Effector CD8-positive, alpha-beta T cell (primary cell): ENCODE measurements at regions not wholly inside any gene's neighbourhood (a gene's known extent, or its start where the extent isn't known, plus 50 kb on each side); places are given as distances from the start of the nearest gene placed in this dataset.

Experiments used
- DNase-seq: peaks from one replicate; lab custom pipeline; 2025; lab: John Stamatoyannopoulos, UW

DNA sequence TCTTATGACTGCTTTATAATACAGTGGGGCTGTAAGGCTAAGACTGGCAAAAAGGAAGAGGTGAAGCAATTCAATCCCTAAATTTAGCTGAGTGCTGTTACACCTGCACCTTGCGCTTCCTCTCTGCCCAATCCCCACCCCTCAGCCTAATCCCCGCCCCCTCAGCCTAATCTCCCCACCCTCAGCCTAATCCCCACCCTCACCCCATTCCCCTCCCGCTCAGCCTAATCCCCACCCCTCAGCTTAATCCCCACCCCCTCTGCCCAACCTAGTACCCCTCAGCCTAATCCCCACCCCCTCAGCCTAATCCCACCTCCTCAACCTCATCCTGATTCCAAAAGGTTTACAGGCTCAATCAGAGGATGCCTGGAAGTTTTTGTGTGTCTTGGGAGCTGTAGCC is 155.5 kb downstream of the PMP22 start:
- no peak for DNase-seq

DNA sequence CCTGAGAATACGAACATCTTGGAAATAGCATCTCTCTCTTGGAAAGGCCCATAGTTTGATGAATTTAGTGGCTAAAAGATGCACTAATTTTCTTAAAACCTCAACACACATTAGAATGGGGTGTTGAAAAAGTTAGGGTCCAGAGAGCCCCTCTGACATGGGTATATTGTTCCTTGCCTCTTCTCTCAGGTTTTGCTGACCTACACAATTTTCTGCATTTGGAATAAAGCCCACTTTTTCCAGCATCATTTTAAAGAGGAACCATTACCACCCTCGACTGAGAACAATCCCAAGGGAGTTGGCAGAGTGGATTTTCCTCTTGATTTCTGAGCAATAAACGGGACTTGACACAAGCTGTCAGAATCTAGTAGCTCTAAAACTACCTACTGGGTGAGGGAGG is 156.1 kb downstream of the PMP22 start:
- no peak for DNase-seq

DNA sequence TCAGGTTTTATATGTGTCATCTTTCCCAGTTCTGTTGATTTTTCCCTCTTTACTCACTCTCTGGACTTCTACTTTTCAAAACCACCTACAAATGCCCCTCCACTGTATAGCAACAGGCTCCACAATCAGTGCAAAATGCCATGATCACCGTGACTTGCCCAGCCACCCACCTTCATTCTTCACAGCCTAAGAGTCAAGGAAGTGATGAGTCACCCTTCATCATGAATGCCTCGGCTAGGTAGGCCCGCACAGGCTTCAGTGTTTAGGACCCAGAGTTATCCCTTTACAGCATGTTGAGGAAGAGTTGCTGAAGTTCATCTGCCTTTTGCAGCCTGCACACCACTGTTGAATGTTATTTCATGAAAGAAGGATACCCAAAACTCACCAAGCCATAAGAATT is 158.6 kb downstream of the PMP22 start:
- no peak for DNase-seq

DNA sequence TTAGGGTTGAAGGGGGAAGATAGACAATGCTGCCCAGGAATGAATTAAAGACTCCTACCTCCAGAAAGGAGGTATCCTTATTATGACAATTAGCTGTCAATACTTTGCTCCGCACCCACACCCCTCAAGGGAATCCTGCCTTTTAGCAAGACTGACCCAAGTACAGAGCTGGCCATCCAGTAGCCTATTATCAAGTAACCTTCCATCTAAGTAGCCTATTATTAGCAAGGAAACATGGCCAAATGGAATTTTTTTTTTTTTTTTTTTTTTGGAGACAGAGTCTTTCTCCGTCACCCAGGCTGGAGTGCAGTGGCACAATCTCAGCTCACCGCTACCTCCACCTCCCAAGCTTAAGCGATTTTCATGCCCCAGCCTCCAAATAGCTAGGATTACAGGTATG is 161.3 kb downstream of the PMP22 start:
- no peak for DNase-seq

DNA sequence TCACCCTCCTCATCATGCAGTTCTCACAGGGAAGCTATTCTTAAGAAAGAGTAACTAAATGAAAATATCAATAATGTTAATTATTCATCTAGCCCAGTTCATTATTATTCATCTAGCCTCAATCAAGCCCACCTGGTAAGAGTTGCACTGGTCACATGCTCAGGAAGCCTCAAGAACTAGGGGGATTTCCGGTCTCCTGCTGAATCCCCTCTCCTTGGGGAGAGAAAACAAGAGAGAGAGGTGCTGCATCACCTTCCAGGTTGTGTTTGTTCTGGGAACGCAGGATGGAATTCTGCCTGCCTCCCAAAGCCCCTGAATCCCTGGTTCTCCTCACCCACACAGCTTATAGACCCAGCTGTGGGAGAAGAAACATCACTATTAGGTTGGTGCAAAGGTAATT is 164.0 kb downstream of the PMP22 start:
- no peak for DNase-seq

DNA sequence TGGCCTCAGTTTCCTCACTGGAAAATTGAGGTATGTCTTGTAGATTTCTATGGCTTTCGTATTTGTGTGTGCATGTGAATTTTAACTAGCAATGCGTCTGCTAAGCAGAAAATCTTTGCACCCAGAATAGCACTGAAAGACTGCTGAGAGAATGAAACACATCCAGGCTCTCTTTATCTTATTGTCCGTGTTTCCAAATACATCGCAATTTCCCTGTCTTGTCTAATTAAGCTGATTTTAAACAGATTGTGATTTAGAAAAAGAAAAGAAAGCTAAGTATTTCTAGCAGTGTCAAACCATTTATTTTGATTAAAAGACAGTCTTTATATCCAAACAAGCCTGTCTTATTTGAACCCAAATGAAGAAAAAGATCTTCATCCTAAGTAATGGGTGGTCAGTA is 168.6 kb downstream of the PMP22 start:
- DNase-seq, result no peak

DNA sequence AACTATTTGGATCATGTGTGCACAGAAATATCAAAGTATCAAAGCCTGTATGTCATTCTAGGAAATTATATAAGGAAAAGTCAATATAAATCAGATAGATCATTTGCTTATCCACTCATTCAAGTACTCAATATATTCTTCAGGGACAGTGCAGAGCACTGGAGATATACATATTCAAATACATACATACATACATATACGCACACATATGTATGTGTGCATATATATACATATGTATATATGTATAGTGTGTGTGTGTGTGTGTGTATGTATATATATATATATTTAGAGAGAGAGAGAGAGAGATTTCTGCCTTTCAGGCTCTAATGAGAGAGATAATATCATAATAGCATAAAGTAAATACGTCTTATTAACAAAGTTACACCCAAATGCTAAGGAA is 169.2 kb downstream of the PMP22 start:
- DNase-seq, result no peak

DNA sequence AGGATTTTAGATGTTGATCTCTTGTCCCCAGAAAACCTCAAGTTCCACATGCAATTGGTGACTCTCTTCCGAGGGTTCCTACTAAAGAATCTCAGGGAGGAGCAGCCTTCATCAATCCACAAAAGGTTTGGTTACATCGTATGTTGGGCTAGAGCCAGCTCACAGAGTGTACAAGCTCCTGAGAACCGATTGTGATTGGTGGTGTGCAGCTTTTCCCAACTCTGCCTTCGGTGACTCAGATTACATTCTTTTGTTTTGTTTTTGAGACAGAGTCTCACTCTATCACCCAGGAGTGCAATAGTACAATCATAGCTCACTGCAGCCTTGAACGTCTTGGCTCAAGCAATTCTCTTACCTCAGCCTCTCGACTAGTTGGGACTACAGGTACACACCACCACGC is 172.4 kb downstream of the PMP22 start:
- no peak for DNase-seq

DNA sequence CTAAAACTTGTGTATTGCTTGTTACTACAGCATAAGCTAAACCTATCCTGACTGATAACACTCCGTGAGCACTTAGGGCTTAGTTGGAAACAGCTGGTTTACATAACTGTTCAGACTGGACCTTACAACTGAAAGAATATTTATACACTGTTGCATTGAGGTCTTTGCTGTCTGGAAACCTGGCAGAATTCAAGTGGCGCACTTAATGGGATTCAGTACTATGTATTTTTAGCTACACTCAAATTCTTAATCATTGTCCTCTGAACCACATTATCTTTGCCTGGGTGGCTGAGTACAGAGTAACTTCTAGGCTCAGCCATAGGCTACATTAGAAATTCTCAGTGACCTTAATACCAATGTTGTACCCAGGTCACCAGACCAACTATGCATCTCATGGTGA is 172.9 kb downstream of the PMP22 start:
- no peak for DNase-seq

DNA sequence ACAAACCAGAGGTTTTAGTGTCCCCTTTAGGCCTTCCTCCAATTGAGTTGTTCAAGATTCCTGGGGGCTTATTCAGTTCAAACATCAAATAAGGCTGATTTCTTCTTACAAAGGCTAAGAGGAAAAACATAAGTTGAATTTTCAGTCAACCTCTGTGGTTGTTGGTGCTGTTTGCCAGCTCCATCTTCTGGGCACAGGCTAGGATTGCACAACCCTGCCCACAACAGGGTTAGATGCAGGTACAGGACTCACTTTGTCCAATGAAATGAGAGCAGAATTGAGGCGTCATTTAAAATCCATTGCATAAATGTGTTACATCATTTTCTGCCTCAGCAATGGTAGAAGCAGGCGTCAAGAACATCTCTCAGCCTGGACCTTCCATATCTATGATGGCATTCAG is 173.3 kb downstream of the PMP22 start:
- no peak for DNase-seq

DNA sequence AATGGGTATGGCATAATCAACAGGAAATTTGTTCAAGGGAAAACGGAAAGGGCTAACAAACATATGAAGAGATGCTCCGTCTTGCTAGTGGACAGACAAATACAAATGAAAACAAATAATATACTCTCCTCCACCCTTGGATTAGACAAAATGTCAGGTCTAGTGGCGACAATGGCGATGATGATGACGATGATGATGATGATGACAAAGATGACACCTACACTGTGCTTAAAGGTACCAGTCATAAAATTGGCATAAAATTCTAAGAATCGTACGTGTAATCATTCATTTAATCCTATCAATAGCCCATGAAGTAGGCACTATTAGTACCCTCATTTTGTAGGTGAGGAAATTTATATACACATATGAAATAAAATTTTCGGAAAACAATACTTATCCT is 174.6 kb downstream of the PMP22 start:
- DNase-seq, result no peak

DNA sequence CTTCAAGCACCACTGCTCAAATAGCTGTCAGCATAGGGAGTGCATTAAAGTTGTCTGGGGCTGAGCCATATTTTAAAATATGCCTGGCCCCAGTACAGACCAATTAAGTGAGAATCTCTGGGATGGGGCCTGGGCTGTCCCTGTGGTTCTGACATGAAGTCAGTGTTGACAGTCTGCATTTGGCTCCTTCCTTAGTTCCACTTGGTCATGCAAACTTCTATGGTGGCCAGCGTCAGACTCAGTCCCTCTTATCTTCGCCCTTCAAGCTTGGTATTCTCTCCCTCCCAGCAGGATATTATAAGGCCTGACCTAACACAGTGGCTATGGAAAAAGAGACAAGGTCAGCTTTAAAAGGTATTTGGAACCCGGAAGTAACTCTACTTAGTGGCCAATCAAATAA is 177.2 kb downstream of the PMP22 start:
- no peak for DNase-seq

DNA sequence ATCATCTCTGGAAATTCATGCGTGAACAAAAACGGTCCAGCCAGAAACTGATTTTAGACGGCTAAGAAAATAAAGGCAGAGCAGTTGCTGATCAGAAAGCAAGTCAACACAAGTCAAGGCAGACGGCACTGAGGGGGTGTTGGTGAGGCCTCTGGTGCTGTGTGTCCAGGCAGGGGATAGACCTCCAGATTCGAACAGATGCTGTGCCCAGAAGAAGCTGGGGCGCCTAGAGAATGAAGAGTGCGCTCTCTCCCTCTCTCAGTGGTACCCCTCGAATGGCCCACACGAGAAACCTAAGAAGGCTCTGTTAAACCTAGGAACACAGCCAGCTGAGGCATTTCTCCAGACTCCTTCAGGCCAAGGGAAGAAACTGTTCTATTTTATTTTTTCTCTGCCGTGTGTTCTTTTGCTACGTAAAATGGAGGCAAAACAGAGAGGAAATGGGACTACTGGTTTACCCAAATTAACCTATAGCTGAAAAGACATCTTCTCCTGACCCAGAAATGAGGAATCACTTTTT is 178.3 kb downstream of the PMP22 start:
- DNase-seq, result no peak

DNA sequence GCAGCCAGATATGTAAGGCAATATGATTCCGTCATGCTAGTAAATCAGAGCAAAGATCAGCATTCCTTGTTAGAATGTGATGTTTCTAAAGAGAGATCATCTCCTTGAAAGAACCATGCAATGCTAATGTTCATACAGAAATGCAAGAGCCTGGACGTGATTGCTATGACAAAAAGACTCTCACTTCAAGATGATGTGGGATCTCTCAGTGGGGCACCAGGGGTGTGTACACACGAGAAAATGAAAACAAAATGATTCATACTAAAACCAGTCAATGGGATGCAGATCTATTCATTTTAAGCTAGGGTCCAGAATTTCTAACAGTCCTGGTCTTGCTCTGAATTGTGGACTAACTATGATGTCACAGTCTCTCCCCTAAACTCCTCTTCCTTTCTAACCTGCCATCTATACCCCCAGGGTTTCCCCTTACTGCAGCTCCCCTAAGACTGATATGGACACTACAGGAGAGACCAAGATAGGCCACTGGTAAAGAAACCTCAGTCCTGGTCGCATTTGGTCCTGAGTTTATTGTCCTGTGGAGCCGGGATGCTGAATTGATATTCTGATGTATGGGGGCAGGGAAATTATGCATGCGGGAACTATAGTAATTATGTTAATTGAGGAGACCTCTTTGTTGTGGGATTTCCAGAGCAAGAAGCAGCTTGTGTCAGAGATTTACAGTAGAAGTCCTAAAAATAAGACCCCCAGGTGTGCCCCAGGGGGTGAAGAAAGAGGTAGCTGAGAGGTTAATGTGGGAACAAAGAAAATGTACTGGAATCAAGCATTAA is 179.0 kb downstream of the PMP22 start:
- DNase-seq, result no peak

DNA sequence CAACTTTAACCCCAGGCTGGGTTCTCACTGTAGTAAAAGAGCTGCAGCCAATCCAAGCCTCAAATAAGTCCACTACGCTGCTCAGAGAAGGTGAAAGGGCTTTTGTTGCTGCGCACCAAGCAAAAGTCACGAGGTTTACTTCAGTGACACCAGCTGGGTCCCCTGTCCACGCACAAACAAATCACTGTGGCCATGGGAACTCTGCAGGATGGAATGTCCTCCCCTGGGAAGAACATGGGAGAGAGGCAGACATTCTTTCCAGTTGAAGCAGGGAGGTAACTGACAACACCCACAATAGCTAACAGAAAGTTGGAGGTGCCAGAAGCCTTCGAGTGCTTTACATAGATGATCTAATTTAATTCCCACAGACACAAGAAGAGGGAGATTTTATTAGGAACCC is 181.9 kb downstream of the PMP22 start:
- no peak for DNase-seq

DNA sequence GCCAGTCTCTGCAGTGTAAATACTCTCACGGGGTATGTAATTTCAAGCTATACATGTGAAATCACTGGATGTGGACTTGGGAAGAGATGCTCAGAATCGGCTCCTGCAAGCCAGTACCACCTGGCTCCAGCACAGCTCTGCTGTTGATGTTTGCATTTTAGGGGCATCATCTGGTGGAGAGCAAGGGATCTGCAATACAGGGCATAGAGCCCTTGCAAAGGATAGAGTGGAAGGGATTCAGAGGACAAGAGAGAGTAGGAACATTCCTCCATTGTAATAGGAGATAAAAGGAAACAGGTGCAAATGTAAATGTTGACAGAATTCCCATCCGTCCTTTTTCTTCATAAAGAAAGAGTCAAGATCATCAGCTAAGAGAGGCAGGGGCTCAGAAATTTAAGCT is 184.1 kb downstream of the PMP22 start:
- DNase-seq, result no peak

DNA sequence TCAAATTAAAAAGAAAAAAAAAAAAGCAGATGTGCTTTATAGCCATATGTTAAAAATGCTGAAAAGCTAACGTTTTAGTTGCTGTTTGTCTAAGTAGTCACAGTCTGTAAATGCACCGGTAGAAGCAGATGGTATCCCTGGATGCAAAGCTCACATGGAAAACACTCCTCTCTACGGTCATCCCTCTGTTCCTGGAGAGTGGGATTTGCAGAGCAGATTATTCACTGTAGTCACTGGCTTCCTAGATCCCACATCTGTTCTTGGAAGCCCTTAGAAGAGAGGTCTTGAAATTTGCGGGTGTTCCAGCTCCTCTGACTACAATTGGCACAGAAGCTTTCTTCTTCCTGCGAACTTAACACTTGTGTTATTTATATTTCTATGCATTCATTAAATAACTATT is 186.6 kb downstream of the PMP22 start:
- DNase-seq, result no peak

DNA sequence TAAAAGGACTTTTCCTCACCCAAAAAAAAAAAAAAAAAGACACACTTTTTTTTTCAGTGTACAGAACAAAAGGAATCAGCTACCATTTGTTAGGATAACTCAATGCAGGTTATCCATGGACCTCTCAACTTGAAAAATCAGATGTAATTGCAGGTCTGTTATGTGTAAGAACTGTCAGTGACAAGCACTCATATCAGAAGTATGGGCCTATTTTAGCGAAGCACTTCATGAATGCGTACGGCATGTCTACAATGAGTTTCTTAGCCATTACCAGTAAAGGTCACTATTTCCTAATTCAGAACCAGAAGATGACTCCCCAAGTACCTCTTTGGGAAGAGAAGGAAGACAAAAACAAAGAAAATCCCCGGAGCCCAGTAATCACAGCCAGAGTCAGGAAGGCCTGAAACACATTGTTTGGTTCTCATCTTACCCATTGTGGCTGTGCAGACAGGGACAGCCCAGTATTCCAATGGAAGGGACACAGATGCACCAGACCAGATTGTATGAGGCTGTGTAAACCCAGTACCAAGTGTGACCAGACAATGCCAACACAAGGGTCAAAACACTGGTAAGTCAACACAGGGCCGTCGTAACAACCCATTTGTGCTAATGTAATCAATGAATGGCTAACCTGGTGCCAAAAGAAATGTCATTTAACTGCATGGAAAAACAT is 188.0 kb downstream of the PMP22 start:
- DNase-seq, result no peak

DNA sequence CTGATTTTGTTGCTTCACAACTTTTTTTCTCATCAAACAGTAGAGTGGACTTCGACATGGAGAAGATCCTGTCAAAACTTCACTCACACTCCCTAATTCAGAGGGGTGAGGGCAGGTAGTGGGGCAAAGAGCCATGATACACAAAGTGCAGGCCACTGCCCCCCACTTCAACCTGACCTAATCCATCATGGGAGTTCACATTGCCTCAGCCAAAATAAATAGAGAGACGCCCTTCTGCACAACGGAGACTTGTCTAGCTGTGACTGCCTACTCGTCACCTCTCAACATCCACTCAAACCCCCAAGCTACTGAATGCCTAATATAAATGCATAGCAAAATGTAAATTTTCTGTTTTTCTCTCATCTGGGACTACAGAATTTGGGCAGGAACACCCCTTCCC is 213.2 kb downstream of the PMP22 start:
- no peak for DNase-seq

DNA sequence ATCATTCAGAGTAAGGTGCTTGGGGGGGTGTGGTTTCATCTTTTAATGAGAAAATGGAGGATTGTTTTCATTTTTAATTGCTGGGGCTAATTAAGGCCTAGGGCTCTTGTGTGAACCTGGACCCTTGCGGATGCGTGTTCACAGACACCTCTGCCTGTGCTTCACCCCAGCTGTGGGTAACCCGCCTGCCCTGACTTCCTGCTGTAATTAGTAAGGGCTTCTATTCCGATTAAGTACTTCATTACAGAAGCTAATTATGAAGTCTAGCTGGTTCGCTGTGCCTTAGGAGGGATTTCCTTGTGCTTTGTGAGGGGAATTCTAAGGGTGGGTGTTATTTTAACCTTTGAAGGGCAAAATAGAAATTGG is 215.3 kb downstream of the PMP22 start:
- DNase-seq, result no peak

DNA sequence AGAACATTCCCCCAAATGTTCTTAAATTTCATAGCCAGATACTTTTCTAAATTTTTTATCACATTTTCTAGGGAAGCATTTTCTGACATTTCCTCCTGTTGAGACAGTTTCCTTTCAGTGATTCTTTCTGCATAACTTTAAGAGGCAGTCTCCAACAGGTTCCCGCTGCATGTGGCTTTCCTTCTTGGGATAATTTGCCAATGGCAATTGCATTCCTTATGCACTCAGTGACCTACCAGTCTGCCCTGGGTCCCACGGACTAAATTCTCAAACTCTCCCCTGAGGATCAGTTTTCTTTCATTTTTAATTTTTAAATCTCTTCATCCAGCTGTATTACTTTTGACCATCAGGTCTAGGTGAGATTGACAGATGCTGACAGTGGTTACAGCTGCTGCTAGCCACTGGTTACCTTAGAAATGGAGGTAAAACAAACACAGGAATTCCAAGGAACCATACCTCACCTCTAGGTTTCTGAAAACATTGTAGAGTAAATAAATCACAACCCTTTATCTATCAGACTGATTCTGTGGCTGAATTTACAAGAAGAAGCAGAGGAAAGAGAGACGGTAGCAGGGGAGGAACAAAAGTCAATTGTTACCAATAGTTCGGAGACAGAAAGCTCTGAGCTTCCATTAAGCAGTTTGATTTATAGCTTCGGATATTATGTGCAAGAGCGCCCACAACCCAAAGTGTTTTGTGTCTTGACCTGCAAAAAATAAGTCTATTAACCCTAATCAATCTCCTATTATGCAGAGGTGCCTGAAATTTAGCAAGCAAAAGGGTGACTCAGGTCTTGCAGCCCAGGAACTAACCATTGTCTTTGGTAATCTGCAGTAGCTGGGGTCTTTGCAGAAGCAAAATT is 216.0 kb downstream of the PMP22 start:
- no peak for DNase-seq

DNA sequence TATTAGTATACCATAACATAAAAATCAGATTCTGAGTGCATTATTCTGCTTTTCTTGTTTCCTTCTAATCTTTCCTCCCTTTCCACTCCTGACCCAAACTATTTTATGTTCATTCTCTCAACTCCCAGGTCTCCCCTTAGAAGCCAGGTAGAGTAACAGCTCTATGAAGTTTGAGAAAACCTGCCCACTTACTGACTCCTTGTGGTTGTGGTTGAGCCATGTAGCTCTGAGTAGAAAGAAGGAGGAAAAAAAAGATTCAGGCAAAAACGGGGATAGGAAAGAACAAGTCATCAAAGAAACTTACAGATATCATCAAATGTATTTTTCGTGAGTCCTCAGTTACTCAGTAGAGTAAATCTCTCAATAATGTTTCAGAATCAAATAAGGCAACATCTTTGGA is 216.7 kb downstream of the PMP22 start:
- DNase-seq, result no peak

DNA sequence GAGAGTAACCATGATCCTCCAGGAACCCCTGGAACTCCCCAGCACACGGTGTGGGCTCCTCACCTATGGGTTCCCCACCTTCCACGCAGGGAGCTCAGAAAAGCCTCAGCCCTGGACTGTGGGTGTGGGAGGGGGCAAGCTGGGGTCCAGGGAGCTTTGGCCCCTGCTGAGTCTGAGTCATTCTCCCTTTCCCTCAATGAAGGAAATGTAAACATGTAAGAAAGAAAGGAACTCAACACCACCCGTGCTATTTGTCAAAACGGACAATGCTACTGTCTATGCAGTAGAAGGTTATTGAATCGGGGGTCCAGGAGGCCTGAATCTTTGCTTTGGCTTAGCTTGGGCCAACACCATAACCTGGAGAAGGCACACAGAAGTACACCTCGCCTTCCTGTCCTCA is 222.8 kb downstream of the PMP22 start:
- no peak for DNase-seq
